Astrocyte (in vitro differentiated cells and primary cell): ENCODE measurements at regions not wholly inside any gene's neighbourhood (a gene's known extent, or its start where the extent isn't known, plus 50 kb on each side); places are given as distances from the start of the nearest gene placed in this dataset.

Experiments
- CTCF ChIP-seq: IDR thresholded peaks from 2 replicates; pipeline ENCODE4 v1.5.1; 2011; ENCODE audit warnings: low read depth, mild to moderate bottlenecking, inconsistent platforms, low read length, moderate library complexity; ENCODE audit not compliant: insufficient read depth
- EZH2 ChIP-seq: IDR thresholded peaks from 2 replicates; pipeline ENCODE4 v1.6.1; 2012; ENCODE audit warnings: mild to moderate bottlenecking, low read length, inconsistent platforms; ENCODE audit not compliant: insufficient read depth

GRCh38 chr4:63460075-63460474, 949.2 kb downstream of the TECRL start:
- no peak for TF ChIP-seq CTCF
- no peak for TF ChIP-seq EZH2
